ENCODE measurements at regions not wholly inside any gene's neighbourhood (a gene's known extent, or its start where the extent isn't known, plus 50 kb on each side); places are given as distances from the start of the nearest gene placed in this dataset.

- TF ChIP-seq CTCF (IDR thresholded peaks at IDR 0.05), result no peak
- no peak for TF ChIP-seq POLR2AphosphoS5 (IDR thresholded peaks at IDR 0.05; ENCODE audit: low read depth, low read length)
- TF ChIP-seq TCF7L2 (IDR thresholded peaks at IDR 0.05; ENCODE audit: low read depth, low read length), result no peak
These were observed 238.5 kb downstream of the KIF4B start for GRCh38 chr5:155252025-155252424.
